HG03571 (cell line): ENCODE measurements at regions not wholly inside any gene's neighbourhood (a gene's known extent, or its start where the extent isn't known, plus 50 kb on each side); places are given as distances from the start of the nearest gene placed in this dataset.

ENCODE experiments used
- ATAC-seq: cut with Tn5 transposase; IDR thresholded peaks from one replicate; pipeline ENCODE4 v1.9.1; 2021; ENCODE audit not compliant: unreplicated experiment

DNA sequence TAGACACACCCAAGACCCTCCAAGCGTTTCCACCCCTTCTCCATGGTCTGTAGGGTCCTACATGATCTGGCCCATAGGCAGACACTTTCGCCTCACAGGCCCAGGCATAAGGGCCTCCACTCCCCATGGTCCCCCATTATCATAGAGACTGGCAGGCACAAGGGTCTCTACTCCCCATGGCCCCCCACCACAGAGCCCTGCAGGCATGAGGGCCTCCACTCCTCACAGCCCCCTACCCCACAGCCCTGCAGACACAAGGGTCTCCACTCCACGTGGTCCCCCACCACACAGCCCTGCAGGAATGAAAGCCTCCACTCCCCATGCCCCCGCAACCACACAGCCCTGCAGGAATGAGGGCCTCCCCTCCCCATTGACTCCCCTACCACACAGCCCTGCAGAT lies 159.7 kb upstream of the AGAP1 start:
- no peak for ATAC-seq

DNA sequence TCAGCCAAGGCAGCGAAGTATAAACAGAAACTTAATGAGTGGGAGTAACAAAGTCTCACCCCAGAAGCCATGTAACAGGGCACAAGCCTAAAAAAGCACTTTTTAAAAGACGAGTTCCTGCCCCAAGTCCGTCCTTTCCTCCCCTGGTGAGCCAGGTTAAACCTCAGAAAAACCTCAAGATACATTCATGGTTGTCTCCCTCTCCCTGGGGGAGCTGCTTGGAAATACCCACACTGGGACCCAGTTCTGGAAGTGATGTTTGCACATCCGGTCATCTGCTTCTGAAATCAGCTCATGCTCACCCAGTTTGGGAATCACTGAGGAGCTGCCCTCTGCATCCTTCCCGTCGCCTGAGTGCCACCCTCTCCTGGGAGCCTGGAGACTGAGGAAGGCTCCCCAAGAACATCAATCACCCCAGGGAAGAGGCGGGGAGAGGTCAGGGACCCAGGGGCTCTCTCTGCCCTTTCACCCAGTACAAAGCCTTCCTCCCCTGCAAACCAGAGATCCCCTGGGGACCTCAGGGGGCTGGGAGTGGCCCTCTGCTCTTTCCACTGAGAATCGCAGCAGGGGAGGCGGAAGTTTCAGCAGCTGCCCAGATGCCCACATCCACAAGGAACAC lies 150.6 kb upstream of the AGAP1 start:
- ATAC-seq, result no peak

DNA sequence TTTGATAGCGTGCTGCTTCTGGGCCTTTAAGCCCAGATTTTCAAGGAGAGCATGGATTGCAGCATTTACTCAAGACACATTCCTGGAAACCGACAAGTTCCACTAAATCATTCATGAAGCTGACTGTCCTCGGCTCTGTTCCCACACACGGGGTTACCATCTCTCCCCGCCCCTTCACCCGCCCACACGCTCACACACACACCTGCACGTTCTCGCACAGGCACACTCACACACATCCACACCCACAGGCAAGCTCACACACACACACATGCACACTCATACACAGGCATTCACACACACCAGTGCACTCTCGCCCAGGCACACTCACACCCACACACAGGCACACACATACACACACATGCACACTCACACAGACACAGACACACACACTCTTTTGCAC lies 150.0 kb upstream of the AGAP1 start:
- ATAC-seq, result no peak

DNA sequence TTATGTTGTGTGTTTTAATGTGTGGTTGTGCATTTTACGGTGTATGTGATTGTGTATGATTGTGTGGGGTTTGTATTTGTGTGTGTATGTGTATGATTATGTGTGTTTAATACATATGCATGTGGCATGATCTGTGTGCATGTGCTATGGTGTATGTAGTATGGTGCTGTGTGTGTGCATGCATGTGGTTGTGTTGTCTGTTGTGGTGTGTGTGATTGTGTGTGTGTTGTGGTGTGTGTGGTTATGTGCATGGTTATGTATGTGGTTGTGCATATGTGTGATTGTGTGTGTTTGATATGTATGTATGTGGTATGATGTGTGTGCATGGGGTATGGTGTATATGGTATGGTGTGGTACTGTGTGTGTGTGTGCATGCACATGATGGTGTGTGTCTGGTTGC lies 148.1 kb upstream of the AGAP1 start:
- ATAC-seq, result no peak

DNA sequence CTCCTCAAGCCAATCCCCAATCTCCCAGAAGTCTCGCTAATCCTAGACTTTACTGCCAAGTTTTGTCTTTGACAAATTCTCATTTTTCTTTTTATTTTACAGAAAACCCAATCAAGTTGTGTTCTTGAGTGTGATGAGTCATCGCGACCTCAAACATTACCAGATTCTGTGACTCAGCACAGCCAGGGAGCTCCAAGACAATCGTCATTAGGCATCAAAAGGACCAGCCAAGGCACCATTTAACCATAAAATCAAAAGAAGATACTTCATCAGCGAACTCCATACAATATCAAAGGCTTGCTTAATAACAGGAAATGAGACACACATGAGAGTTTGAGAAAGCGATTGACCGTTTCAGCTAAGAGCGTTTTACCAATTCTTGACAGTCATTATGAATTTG lies 146.2 kb upstream of the AGAP1 start:
- ATAC-seq, result no peak

DNA sequence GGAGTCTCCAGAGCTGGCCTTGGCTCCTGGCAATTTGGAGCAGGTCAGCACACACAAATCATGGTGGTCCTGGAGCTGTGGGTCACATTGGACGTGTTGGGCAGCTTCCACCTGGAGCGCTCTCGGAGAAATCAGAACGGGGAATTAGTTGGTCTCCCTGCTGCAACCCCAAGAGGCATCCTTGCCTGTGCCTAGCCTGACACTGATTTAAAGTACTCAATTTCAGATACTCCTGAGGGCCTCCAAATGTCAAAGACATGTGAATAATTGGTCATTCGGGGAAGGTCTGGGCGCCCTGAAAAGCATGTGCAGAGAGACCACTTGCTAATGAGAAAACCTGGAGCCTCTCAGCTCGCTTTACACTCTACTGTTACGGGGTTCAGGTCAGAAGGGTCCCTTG lies 145.5 kb upstream of the AGAP1 start:
- ATAC-seq, result no peak

DNA sequence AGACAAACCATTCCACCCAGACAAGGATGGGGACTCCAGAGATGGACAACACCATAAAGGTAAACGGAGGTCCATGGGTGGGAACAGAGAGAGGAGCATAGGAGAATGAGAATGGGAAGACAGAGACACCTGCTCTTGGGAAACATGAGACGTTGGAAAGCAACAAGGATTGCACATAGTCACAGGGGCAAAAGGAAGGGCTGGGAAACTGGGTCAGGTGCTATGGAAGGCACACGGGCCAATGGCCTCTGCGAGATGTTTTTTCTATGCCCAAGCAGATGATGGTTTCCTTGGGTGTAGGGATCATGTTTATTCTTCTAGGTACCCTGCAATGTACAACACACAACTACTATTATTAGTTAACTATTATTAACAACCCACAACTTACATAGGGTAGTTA lies 143.6 kb upstream of the AGAP1 start:
- ATAC-seq, result no peak

DNA sequence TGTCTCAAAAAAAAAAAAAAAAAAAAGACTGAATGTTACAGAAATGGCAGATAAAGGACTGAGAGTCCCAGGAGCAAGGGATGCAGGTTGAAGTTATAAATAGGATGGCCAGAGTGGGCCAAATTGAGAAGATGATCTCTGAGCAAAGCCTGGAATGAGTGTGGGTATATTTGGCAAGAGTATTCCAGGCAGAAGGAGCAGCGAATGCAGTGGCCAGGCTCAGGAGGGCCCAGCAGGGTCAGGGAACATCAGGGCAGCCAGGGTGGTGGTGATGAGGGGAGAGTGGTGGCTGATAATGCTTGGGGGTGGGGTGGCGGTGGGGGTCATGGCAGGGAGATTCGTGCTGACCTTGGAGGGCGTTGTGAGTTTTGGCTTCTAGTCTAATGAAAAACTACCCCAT lies 141.3 kb upstream of the AGAP1 start:
- no peak for ATAC-seq

DNA sequence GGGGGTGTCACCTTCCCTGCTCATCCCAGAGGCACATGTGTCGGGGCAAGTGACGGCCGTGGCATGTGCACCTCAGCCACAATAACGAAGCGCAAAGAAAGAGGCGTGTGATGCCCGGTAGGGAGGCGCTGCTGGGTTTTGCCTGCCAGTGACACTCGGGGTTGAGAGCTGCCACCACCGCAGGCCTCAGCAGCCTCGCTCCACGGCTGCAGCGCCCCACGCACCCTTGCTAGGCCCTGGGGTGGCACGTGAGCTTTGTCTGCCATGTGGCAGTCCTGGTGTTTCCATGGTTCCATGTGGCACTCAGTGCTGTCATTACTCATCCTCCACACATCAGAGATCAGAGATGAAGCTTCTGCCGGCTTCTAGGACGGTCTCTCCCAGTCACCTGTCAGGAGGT lies 136.0 kb upstream of the AGAP1 start:
- ATAC-seq, result no peak

DNA sequence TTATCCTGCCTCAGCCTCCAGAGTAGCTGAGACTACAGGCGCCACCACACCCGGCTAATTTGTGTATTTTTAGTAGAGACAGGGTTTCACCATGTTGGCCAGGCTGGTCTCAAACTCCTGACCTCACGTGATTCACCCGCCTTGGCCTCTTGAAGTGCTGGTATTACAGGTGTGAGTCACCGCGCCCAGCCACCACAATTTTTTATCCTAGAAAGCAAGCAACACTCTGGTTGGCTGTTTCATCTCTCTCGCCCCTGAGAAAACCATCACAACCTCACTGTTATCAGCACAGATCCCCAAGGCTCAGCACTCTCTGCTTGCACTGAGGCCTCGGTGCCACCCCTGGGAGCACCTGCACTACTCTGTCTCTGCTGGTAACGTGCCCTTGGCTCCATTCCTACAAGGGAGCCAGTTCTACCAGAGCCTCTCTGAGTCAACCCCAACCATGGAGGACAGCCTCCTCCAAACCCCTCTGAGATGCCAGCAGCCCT lies 134.8 kb upstream of the AGAP1 start:
- ATAC-seq, result no peak

DNA sequence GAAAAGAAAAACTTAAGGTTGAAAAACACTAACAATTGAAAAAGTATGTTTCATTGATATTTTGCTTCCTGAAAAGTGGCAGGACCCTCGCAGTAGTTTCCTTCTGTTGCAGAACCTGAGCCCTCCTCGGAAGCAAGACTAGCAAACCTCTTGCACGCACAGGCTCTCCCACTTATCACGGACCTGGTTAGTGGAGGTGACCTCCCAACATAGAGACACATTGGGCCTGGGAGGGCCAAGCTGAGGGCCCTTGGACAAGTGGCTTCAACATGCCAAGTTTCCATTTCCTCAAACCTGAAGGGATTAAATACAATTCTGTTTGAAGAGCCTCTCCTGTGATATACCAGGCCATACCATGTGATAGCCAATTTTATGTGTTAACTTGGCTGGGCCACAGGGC lies 133.4 kb upstream of the AGAP1 start:
- no peak for ATAC-seq

DNA sequence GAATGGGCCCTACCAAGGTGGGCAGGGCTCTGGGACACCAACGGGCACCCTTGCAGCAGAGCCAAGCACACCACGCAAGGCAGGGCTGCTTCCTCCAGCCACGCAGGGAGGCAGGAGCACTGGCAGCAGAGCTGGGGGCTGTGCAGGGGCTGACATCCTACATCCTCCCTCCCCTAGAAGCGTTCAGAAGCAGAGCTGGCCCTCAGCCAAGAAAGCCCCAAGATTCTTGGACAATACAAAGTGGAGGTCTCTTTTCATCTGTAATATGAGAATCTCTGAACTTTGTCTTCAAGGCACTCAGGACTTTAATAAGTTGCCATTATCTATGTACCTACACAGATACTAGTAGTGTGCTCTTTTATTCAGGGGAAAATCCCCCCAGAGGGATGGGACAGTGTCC lies 128.1 kb upstream of the AGAP1 start:
- ATAC-seq, result no peak

DNA sequence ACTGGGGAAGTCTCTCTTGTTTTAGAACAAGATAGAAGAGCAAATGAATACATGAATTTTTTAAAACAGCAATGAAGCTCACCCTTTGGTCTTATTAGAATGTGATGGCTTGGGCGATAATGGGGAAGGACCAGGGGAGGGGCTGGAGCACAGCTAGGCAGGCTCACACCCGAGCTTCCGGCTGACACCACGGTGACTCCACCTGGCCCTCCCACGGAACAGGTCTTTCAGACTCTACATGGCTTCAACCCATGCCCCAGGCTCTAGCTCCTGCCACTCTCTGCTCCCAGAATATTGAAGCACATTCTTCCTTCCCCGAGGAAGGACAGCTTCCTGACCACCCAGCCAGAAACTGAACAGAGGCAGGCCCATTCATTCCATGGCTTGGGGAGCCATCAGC lies 127.5 kb upstream of the AGAP1 start:
- ATAC-seq, result no peak

DNA sequence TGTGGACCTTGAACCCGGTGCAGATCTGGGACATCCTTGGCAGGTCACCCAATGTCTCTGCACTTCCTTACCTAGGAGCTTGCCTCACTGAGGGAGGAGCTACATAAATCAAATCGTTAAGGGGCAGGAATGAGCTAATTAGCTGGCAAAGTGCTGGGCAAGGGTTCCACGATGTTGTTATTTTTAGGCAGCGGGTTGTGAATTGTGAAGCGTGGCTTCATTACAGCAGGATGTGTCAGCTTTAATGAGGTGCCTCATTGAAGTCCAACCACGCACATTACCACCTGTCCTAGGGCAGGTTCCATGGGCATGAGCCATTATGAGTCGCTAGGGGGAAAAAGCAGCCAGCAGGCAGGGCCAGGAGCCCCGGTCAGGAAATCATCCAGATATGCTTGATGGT lies 127.0 kb upstream of the AGAP1 start:
- no peak for ATAC-seq

DNA sequence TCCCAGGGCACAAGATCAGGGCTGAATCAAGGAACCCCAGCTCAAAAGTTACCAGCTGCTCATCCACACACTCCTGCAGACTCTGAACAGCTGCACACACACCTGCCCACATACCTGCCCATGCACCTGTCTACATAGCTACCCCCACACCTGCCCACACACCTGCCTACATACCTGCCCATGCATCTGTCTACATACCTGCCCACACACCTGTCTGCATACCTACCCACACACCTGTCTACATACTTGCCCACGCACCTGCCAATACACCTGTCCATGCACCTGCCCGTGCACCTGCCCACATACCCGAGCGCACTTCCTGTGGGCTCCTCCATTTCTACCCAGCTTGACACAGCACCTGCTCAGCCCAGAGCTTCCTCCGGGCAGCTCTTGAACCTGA lies 122.8 kb upstream of the AGAP1 start:
- ATAC-seq, result no peak

DNA sequence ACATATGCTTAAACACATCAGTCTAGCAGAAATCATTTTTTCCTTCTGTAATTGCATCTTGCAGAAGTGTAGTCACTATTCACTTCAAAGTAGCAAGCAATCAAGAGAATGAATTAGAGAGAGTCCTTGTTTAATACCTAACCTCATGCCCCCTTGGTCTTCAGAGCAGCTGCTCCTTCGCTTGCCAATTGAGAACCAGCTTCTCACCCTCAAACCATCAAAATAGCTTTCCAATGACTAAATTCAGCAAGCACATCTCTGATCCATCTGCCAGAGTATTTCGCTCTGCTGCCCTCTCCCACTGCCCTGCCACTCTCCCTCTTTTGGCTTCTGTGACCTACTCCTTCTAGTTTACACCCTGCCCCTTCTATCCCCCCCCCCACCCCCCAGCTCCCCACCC lies 120.7 kb upstream of the AGAP1 start:
- no peak for ATAC-seq

DNA sequence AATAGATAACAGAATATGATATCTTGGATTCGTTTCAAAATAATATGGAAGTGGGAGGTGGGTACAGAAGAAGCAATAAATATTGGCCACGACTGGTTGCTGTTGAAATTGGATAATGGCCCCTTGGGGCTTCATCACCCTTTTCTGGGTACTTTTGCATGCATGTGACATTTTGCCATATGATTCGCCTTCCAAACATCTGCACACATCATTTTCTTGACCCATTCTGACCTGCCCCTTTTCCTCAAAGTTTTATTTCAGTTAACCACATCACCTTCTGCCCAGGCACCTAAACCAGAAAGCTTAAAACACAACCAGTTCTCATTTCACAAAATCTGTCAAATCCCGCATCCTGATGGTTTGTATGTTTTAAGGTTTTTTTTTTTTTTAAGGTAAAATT lies 116.7 kb upstream of the AGAP1 start:
- no peak for ATAC-seq

DNA sequence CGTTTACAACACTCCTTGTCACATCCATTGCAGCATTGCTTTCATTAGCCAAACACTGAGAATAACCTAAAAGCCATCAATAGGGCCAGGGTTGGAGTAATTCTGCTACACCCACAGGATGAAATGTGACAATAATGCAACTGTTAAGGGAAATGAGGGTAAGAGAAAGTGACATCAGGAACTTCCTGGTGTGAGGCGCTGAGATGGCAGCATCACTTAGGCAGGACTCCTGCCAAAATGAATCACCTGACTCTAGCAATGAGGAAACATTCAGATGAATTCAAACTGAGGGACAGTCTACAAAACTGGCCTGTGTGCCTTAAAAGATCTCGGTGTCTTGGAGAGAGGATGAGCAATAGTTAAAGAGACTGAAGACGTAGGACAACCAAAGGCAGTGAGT lies 115.6 kb upstream of the AGAP1 start:
- no peak for ATAC-seq

DNA sequence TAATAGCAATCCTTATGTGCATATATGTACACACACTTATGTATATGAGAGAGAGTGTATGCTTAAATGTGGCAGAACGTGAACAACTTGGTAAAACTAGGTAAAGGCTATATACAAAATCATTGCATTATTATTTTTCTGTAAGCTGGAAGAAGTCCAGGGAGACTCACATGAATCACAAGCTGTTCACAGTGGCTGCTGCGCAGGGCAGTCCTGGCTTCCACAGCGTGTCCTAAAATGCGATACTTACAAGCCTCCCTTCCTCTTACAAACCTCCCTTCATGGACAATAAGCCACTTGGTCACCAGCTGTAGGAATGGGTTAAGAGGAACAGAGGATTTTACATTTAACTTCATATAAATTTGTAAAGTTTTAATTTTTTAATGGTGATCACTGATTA lies 114.9 kb upstream of the AGAP1 start:
- ATAC-seq, result no peak

DNA sequence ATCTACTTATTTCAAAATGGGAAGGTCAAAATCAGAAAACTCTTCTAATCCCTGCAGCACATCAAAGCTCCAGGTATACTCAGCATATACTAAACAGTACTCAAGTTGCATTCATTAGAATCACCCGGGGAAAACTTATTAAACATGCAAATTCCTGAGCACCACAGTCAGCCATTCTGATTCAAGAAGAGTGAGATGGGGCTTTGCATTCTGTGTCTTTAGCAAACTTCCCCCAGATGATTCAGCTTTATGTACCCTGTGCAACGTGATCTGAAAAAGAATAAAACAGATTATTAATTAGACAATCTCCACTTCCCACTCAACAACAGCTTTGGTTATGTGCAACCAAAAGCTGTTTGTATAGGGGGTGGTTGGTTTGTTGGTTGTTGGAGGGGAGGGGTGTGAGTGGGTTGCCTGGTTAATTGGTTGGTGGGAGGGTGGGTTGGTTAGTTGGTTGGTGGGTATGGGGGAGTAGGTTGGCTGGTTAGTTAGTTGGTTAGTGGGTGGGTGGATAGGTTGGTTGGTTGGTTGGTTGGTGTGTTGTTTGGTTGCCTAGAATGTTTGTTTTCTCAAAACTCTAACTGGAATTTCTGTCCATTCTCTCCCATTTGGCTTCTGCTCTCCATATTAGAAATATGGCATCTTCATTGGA lies 112.5 kb upstream of the AGAP1 start:
- ATAC-seq, result no peak

DNA sequence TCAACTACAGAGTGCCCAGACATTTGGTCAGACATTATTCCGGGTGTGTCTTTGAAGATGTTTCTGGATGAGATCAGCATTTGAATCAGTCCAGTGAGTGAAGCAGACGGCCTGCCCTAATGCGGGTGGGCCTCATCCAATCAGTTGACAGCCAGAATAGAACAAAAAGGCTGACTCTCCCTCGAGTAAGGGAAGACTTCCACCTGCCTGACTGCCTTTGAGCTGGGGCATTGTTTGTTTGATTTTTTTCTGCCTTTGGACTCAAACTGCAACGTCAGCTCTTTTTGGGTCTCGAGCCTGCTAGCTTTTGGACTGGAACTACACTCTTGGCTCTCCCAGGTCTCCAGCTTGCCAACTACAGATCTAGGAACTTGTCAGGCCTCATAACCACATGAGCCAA lies 111.7 kb upstream of the AGAP1 start:
- no peak for ATAC-seq

DNA sequence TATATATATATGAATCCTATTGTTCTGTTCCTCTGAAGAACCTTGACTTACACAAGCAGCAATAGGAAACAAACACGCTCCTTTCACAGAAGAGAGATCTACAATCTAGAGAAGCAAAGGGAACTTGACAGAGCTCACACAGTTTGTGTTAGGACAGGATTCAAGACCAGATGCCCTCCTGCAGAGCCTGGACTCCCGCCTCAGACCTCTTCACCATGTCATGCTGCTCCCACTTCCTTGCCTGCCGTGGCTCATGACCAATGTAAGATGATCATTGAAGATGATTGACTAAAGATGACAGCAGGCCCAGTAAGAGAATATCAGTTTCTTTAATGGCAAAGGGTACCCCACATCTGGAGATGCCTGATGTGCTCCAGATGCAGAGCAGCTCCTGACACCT lies 111.2 kb upstream of the AGAP1 start:
- no peak for ATAC-seq

DNA sequence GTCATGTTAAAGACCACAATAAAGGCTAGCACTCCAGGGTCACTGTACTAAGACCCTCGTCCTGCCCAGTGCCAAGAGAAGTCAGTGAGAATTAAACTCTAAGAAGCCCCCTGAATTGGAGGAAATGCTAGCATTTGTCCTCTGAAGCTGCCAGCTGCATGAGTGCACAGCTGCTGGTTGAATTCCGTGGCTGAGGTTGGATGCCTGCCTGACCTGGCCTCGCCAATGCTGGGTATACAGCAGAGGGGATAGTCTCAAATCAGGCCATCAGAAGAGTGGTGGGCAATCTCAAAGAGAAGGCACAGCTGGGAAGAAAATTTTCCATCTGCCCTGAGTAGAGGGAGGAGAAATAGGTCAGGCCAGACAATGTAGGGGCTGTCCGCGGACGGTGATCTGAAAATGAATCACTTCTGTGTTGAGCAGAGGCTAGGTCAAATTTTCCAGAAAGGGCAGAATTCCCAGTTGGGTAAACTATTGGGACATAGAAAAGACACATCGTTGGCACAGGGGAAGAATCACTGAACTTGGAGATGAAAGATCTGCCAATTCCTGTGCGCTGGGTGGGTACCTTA lies 110.5 kb upstream of the AGAP1 start:
- ATAC-seq, result no peak
